Caco-2 (cell line): ENCODE measurements at regions not wholly inside any gene's neighbourhood (a gene's known extent, or its start where the extent isn't known, plus 50 kb on each side); places are given as distances from the start of the nearest gene placed in this dataset.
"Not testable (repeated sequence)": the region's sequence is repeated elsewhere in the genome, so short reads cannot be mapped to it uniquely, and the experiment has no call there.

Experiments
- BruUV-seq: library from RNA; stranded (reverse); fragments of 400-500 nt; replicated peaks from 2 replicates; lab custom pipeline; 2021; lab: Mats Ljungman, UMichigan
- CTCF ChIA-PET: fragments of 300-600 bp; sonication (Branson Sonifier 250); formaldehyde crosslinking; loops from one replicate; lab custom pipeline; 2022; ENCODE audit warnings: antibody characterized with exemption; lab: Charles Lee
- POLR2A ChIA-PET: fragments of 300-600 bp; sonication (Branson Sonifier 250); formaldehyde crosslinking; loops from one replicate; lab custom pipeline; 2022; ENCODE audit warnings: antibody characterized with exemption; lab: Charles Lee
- DNase-seq, 2 experiments: peaks; one replicate each; pipeline versions ENCODE4 v3.0.0 to v3.0.0-alpha.2; 2020 to 2022
- H3K27me3 ChIP-seq: replicated peaks from 2 replicates; pipeline ENCODE4 v1.6.0; 2011; ENCODE audit warnings: low read length; ENCODE audit not compliant: control insufficient read depth, insufficient read depth
- H3K36me3 ChIP-seq: 2 replicates; pipeline ENCODE4 v1.5.1; 2011; ENCODE audit warnings: low read length; ENCODE audit not compliant: control insufficient read depth, insufficient read depth
- H3K4me1 ChIP-seq: fragments of 250-450 bp; sonication (Bioruptor Pico); 2 replicates; pipeline ENCODE4 v1.5.1; 2020; ENCODE audit warnings: mild to moderate bottlenecking
- H3K4me3 ChIP-seq: 2 replicates; pipeline ENCODE4 v1.5.1; 2011; ENCODE audit warnings: low read depth, mild to moderate bottlenecking, control low read depth, low read length
- H3K9me3 ChIP-seq: fragments of 250-450 bp; sonication (Bioruptor Pico); 2 replicates; pipeline ENCODE4 v1.5.1; 2020; ENCODE audit warnings: mild to moderate bottlenecking, moderate library complexity
- H3K27ac Mint-ChIP-seq: one replicate; pipeline ENCODE4 v1.8.0; 2022; ENCODE audit warnings: mixed read lengths; ENCODE audit not compliant: unreplicated experiment
- H3K27me3 Mint-ChIP-seq: one replicate; pipeline ENCODE4 v1.8.0; 2022; ENCODE audit warnings: mixed read lengths; ENCODE audit not compliant: insufficient read depth, unreplicated experiment
- H3K36me3 Mint-ChIP-seq: one replicate; pipeline ENCODE4 v1.8.0; 2022; ENCODE audit warnings: mild to moderate bottlenecking, mixed read lengths; ENCODE audit not compliant: insufficient read depth, unreplicated experiment
- H3K4me1 Mint-ChIP-seq: one replicate; pipeline ENCODE4 v1.8.0; 2022; ENCODE audit warnings: low read depth, mixed read lengths; ENCODE audit not compliant: unreplicated experiment
- H3K4me3 Mint-ChIP-seq: one replicate; pipeline ENCODE4 v1.8.0; 2022; ENCODE audit warnings: mild to moderate bottlenecking, moderate library complexity, mixed read lengths; ENCODE audit not compliant: unreplicated experiment
- H3K9me3 Mint-ChIP-seq: one replicate; pipeline ENCODE4 v1.8.0; 2022; ENCODE audit warnings: mixed read lengths; ENCODE audit not compliant: unreplicated experiment
- intact Hi-C: fragments of 100-400 bp; cut with micrococcal nuclease; formaldehyde crosslinking; loops from one replicate; pipeline ENCODE4 v1.10.0; 2022; ENCODE audit not compliant: unreplicated experiment
- TF ChIP-seq, protein P1 (sequence below), 2 experiments: fragments of 200-600 bp in 1 of 2; IDR thresholded peaks; 1 replicate in 1 of 2; 2 replicates in 1 of 2; pipeline versions ENCODE4 v1.5.1 to v1.8.0; 2011 to 2022; ENCODE audit warnings: antibody characterized with exemption in 1 of 2, control low read depth in 1 of 2, inconsistent platforms in 1 of 2, low read depth in 1 of 2, low read length in 1 of 2, mild to moderate bottlenecking in 1 of 2, moderate library complexity in 1 of 2; ENCODE audit not compliant: insufficient read depth in 1 of 2, severe bottlenecking in 1 of 2, unreplicated experiment in 1 of 2

DNA sequence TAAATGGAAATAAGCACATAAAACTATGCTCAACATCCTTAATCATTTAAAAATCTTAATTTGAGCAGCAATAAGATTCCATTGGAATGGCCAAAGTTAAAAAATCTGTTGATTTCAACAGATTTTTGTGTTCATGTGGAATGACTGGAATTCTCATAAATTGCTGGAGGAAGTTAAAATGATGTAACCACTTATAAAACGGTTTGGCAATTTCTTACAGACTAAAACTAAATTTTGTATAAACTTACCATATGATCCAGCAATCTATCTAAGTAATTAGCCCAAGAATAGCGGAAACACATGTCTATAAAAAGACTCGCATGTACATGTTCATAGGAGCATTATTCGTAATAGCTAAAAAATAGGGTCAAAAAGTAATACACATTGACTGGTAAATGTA, 1713.6 kb downstream of the SI start:
- no peak overlapping the region for H3K4me3 Mint-ChIP-seq

DNA sequence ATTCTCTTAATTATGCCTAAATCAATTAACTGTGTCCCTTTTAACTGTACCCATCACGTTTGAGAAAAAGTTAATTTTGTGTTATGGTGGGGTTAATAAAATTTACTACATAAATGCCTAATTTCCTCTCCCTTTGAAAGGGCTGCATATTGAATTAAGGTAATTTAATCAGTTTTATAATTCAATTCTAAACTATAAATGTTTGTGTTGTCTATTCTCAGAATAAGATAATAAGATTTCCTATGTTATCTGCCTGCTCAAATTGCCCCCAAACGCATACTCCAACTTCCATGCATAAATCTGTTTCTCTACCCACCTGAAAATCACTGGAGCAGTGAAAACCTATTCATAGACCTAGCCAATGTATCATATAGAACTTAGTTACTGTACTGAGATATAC, 1716.1 kb downstream of the SI start:
- no peaks in the 10 kb centered on the region for H3K9me3 Mint-ChIP-seq
- H3K4me3 ChIP-seq: no peak overlapping the region

More for the DNA sequence above, 1713.6 kb downstream of the SI start:
- Mint-ChIP-seq H3K9me3 (no peaks in the 10 kb centered on the region), H3K27me3 (no peaks in the 10 kb centered on the region), H3K36me3 (no peaks in the 10 kb centered on the region), H3K27ac (no peak overlapping the region), H3K4me1 (no peaks in the 10 kb centered on the region)
- no peaks in the 10 kb centered on the region for H3K36me3 ChIP-seq
- ChIA-PET CTCF (no interaction called here), POLR2A (no interaction called here)
- no TSS peak for BruUV-seq
- no peak for DNase-seq
- no peaks in the 10 kb centered on the region for H3K9me3 ChIP-seq
- TF ChIP-seq, protein P1, sequence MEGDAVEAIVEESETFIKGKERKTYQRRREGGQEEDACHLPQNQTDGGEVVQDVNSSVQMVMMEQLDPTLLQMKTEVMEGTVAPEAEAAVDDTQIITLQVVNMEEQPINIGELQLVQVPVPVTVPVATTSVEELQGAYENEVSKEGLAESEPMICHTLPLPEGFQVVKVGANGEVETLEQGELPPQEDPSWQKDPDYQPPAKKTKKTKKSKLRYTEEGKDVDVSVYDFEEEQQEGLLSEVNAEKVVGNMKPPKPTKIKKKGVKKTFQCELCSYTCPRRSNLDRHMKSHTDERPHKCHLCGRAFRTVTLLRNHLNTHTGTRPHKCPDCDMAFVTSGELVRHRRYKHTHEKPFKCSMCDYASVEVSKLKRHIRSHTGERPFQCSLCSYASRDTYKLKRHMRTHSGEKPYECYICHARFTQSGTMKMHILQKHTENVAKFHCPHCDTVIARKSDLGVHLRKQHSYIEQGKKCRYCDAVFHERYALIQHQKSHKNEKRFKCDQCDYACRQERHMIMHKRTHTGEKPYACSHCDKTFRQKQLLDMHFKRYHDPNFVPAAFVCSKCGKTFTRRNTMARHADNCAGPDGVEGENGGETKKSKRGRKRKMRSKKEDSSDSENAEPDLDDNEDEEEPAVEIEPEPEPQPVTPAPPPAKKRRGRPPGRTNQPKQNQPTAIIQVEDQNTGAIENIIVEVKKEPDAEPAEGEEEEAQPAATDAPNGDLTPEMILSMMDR (IDR thresholded peaks at IDR 0.05; ENCODE audit: insufficient read depth in 1 of 2, low read depth in 1 of 2, low read length in 1 of 2, severe bottlenecking in 1 of 2, unreplicated experiment in 1 of 2): no peak
- H3K4me1 ChIP-seq: no peaks in the 10 kb centered on the region
- intact Hi-C loops: no loop called here
- no peaks in the 10 kb centered on the region for H3K27me3 ChIP-seq
- H3K4me3 ChIP-seq: no peak overlapping the region

DNA sequence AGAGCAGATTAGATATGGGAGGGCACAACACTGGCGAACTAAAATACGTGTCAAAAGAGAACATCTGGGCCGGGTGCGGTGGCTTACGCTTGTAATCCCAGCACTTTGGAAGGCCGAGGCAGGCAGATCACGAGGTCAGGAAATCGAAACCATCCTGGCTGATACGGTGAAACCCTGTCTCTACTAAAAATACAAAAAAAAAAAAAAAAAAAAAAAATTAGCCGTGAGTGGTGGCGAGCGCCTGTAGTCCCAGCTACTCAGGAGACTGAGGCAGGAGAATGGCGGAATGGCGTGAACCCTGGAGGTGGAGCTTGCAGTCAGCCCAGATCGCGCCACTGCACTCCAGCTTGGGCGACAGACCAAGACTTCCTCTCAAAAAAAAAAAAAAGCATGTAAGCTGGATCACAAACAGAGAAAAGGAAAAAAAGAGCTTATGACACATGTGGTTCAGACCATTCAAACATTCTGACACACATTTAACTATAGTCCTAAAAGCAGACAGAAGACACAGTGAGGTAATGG, 1716.9 kb downstream of the SI start:
- POLR2A ChIA-PET, intact Hi-C loops, CTCF ChIA-PET, H3K4me1 ChIP-seq, H3K36me3 Mint-ChIP-seq, H3K27me3 ChIP-seq, H3K4me1 Mint-ChIP-seq, BruUV-seq, H3K9me3 ChIP-seq, H3K36me3 ChIP-seq, H3K27ac Mint-ChIP-seq, H3K27me3 Mint-ChIP-seq, H3K9me3 Mint-ChIP-seq, DNase-seq, H3K4me3 ChIP-seq: not testable (repeated sequence)
- peak overlapping the region; percentile 16 for H3K4me3 Mint-ChIP-seq

More for the DNA sequence above, 1716.1 kb downstream of the SI start:
- Histone ChIP-seq H3K9me3 (no peaks in the 10 kb centered on the region), H3K27me3 (no peaks in the 10 kb centered on the region), H3K4me1 (no peaks in the 10 kb centered on the region), H3K36me3 (no peaks in the 10 kb centered on the region)
- ChIA-PET POLR2A (no interaction called here), CTCF (no interaction called here)
- intact Hi-C loops: no loop called here
- BruUV-seq: no TSS peak
- Mint-ChIP-seq H3K27me3 (no peaks in the 10 kb centered on the region), H3K4me3 (no peak overlapping the region), H3K27ac (no peak overlapping the region), H3K36me3 (no peaks in the 10 kb centered on the region), H3K4me1 (no peaks in the 10 kb centered on the region)
- TF ChIP-seq, protein P1 (IDR thresholded peaks at IDR 0.05; ENCODE audit: insufficient read depth in 1 of 2, low read depth in 1 of 2, low read length in 1 of 2, severe bottlenecking in 1 of 2, unreplicated experiment in 1 of 2): no peak
- no peak for DNase-seq

DNA sequence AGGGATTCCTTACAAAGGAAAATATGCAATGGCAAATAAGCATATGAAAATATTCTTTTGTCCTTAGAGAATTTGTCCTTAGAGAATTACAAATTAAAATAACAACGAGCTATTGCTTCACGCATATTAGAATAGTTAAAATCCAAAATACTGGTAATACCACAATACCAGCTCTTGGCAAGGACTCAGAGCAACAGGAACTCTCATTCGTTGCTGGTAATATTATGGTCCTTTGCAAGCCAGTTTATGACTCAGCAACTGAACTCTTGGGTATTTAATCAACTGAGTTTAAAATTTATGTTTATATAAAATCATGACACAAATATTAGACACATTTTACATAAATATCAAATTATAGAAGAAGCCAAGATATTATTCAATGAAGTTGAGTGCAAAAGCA, 1730.4 kb downstream of the SI start:
- H3K36me3 Mint-ChIP-seq: no peaks in the 10 kb centered on the region
- CTCF ChIA-PET: no interaction called here
- no TSS peak for BruUV-seq
- intact Hi-C loops: no loop called here
- H3K27ac Mint-ChIP-seq: no peak overlapping the region
- H3K27me3 ChIP-seq: no peaks in the 10 kb centered on the region
- no peak overlapping the region for H3K4me3 Mint-ChIP-seq
- no peaks in the 10 kb centered on the region for H3K36me3 ChIP-seq
- POLR2A ChIA-PET: no interaction called here
- no peak overlapping the region for H3K4me3 ChIP-seq
- H3K9me3 ChIP-seq: no peaks in the 10 kb centered on the region
- no peak for DNase-seq
- H3K4me1 Mint-ChIP-seq: no peaks in the 10 kb centered on the region
- H3K27me3 Mint-ChIP-seq: no peaks in the 10 kb centered on the region
- no peaks in the 10 kb centered on the region for H3K9me3 Mint-ChIP-seq
- H3K4me1 ChIP-seq: no peaks in the 10 kb centered on the region
- TF ChIP-seq, protein P1 (IDR thresholded peaks at IDR 0.05; ENCODE audit: insufficient read depth in 1 of 2, low read depth in 1 of 2, low read length in 1 of 2, severe bottlenecking in 1 of 2, unreplicated experiment in 1 of 2): no peak
